ENCODE measurements at regions not wholly inside any gene's neighbourhood (a gene's known extent, or its start where the extent isn't known, plus 50 kb on each side); places are given as distances from the start of the nearest gene placed in this dataset.

DNA sequence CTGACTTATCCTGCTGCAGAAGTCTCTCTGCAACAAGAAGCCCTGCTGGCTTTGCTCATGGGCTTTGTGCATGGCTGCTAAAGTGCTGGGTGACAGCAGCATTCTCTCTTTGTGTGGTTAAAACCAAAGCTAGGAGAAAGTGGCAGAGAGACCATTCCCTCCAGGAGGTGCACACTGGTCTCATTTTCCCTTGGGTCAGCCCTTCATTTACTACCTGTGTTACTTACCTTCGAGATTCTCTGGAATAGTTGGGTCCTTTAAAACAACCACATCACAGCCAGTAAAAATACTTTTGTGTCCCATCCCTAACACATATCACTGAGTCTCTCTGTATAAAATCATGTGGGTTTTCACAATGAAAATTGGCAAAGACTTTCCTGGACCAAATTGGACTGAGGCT is 315.5 kb downstream of the IRX1 start:
- POLR2A ChIA-PET = no interaction called here
- H3K4me3 ChIP-seq (ENCODE audit: low read depth, low read length) = no peak overlapping the region
- DNase-seq (ENCODE audit: low read depth, low spot score) = no peak
- TF ChIP-seq, protein P1, sequence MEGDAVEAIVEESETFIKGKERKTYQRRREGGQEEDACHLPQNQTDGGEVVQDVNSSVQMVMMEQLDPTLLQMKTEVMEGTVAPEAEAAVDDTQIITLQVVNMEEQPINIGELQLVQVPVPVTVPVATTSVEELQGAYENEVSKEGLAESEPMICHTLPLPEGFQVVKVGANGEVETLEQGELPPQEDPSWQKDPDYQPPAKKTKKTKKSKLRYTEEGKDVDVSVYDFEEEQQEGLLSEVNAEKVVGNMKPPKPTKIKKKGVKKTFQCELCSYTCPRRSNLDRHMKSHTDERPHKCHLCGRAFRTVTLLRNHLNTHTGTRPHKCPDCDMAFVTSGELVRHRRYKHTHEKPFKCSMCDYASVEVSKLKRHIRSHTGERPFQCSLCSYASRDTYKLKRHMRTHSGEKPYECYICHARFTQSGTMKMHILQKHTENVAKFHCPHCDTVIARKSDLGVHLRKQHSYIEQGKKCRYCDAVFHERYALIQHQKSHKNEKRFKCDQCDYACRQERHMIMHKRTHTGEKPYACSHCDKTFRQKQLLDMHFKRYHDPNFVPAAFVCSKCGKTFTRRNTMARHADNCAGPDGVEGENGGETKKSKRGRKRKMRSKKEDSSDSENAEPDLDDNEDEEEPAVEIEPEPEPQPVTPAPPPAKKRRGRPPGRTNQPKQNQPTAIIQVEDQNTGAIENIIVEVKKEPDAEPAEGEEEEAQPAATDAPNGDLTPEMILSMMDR (IDR thresholded peaks at IDR 0.05; ENCODE audit: insufficient read depth, low read length, missing control alignments) = no peak
- CTCF ChIA-PET = no interaction called here

DNA sequence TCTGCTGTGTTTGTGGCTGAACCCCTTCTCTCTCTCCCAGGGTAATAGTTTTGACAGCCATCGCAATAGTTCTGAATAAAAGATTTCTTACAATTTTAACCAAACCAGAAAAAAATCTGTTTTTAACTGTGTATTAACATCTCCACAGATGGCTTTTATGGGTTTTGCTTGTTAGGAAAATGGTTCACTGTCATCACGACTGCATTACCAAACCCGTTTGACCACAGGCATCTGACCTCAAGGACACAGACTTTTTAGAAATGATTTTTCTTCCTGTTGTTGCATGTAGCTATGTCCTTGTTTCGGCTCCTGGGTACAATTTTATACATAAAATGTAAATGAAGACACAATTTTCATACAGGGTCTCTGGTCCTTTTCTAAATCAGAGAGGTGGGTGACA is 316.1 kb downstream of the IRX1 start:
- TF ChIP-seq, protein P1 (IDR thresholded peaks at IDR 0.05; ENCODE audit: insufficient read depth, low read length, missing control alignments) = no peak
- ChIA-PET CTCF (no interaction called here), POLR2A (no interaction called here)
- DNase-seq (ENCODE audit: low read depth, low spot score) = no peak
- H3K4me3 ChIP-seq (ENCODE audit: low read depth, low read length) = no peak overlapping the region

DNA sequence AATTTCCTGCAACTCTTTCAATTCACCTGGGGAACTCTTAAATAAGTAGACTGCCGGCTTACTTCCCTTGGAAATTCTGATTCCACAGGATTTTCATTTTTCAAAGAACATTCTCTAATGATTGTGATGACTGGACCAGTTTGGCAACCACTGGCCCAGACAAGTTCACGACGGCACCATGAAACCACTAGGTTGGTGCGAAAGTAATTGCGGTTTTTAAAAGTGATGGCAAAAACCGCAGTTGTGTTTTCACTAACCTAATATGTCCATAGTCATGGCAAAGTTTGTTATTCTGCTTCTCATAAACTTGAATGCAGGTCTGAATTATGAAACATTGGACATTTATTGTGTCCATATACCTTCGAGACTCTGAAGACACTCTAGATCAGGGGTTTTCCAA is 317.2 kb downstream of the IRX1 start:
- no peak for DNase-seq (ENCODE audit: low read depth, low spot score)
- no peak overlapping the region for H3K4me3 ChIP-seq (ENCODE audit: low read depth, low read length)
- TF ChIP-seq, protein P1 (IDR thresholded peaks at IDR 0.05; ENCODE audit: insufficient read depth, low read length, missing control alignments) = no peak
- CTCF ChIA-PET = no interaction called here
- POLR2A ChIA-PET = no interaction called here

DNA sequence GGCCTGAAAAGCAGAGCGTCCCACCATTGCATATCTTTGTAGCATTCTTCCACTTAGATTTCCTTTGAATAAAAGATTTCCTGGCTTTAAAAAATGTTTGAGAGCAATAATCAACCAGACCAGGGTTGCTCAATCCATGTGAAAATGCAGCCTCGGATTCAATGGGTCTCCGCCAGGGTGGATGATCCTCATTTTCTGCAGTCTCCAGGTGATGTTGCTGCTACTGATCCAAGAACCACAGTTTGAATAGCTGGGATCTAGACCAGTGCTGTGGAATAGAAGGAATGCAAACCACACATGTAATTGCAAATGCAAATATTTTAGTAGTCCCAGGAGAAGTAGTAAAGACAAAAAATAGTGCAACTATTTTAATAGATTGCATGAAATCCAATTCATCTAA is 317.6 kb downstream of the IRX1 start:
- ChIA-PET POLR2A (no interaction called here), CTCF (no interaction called here)
- TF ChIP-seq, protein P1 (IDR thresholded peaks at IDR 0.05; ENCODE audit: insufficient read depth, low read length, missing control alignments) = no peak
- no peak for DNase-seq (ENCODE audit: low read depth, low spot score)
- no peak overlapping the region for H3K4me3 ChIP-seq (ENCODE audit: low read depth, low read length)

DNA sequence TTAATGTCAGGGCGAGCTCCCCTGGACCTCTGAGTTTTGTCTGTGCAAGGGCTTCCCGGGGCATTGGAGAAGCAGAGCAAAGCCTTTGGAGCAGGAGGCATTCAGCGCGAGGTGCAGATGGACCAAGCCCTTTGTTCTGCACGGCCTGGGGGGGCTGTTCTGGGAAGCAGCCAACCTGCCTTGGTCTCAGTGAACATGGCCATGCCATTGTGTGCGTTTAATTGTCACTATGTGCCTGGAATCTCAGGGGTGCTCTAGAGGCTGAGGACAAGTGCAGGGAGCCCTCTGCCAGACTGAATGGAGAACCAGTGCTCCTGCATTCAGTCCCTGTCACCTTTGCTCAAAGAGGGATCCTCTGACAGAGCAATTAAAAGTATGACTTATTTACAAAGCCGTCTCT is 329.4 kb downstream of the IRX1 start:
- ChIA-PET CTCF (no interaction called here), POLR2A (no interaction called here)
- TF ChIP-seq, protein P1 (IDR thresholded peaks at IDR 0.05; ENCODE audit: insufficient read depth, low read length, missing control alignments) = no peak
- DNase-seq (ENCODE audit: low read depth, low spot score) = no peak
- H3K4me3 ChIP-seq (ENCODE audit: low read depth, low read length) = no peak overlapping the region

DNA sequence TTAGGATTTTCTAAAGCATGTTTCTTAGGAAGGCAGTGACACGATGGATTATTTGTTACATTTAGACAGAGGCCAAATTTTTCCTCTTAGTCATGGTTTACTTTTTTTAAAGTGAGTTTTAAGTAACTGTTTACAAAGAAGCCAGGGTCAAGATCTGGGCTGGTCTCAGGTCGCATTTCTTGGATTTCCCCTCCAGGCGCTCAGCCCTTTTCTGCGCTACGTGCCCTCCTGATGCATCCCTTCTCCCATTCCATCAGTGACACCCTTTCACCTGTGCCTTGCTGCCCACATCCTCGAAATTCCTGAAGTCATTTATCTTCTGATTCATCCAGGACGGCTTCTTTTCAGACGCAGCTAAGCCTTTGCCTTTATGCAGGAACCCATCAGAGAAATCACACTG is 330.3 kb downstream of the IRX1 start:
- DNase-seq (ENCODE audit: low read depth, low spot score) = no peak
- ChIA-PET POLR2A (no interaction called here), CTCF (no interaction called here)
- TF ChIP-seq, protein P1 (IDR thresholded peaks at IDR 0.05; ENCODE audit: insufficient read depth, low read length, missing control alignments) = no peak
- H3K4me3 ChIP-seq (ENCODE audit: low read depth, low read length) = no peak overlapping the region
